ENCODE measurements at regions not wholly inside any gene's neighbourhood (a gene's known extent, or its start where the extent isn't known, plus 50 kb on each side); places are given as distances from the start of the nearest gene placed in this dataset.

DNA sequence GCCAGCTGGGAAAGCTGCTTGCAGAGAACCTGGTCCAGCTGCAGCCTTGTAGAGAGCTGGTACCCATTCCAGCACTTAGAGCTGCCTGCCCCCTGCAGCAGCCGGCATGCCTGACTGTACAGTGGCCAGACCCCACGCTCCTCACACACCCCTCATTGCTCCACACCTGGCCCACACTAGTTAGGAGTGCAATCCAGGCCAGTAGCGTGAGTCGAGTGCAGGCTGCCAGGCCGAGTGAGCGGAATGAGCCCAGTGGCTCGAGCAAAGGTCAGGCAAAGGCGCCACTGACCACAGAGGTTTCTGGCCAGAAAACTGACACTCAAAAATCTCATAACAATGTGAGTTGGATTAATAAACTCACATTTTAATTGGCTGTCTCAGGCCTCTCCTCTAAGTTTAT lies 921.7 kb upstream of the KCND2 start:
- intact Hi-C loops (cut with micrococcal nuclease): no loop called here
- Histone ChIP-seq H3K4me3 (ENCODE audit: control extremely low read depth in 1 of 5, extremely low read depth in 1 of 5, insufficient read depth in 1 of 5, low read depth in 2 of 5, low read length in 4 of 5) (no peak overlapping the region), H3K4me2 (replicated peaks; ENCODE audit: low read depth, low read length, poor library complexity, severe bottlenecking) (no peak overlapping the region), H4K20me1 (ENCODE audit: control insufficient read depth, insufficient read depth, low read length, poor library complexity, severe bottlenecking) (no peaks in the 10 kb centered on the region), H3K79me2 (ENCODE audit: control insufficient read depth, insufficient read depth, low read length) (no peaks in the 10 kb centered on the region), H3K27me3 (replicated peaks in 1 of 4; ENCODE audit: control extremely low read depth in 1 of 4, control insufficient read depth in 3 of 4, insufficient read depth in 4 of 4, low read length in 3 of 4) (no peaks in the 10 kb centered on the region), H3K36me3 (replicated peaks in 1 of 2; ENCODE audit: control extremely low read depth in 1 of 2, control insufficient read depth in 1 of 2, extremely low read depth in 1 of 2, insufficient read depth in 2 of 2, low read length in 1 of 2) (no peaks in the 10 kb centered on the region), H3K9ac (ENCODE audit: low read length) (no peak overlapping the region), H2AFZ (ENCODE audit: insufficient read depth, low read depth, low read length, poor library complexity, severe bottlenecking) (no peak overlapping the region), H3K9me3 (ENCODE audit: control extremely low read depth in 1 of 3, control insufficient read depth in 2 of 3, insufficient read depth in 1 of 3, low read length in 2 of 3) (peaks cover 0 to 13% (median 0%) of the 10 kb centered on the region in 3 donors), H3K4me1 (ENCODE audit: control insufficient read depth in 2 of 2, insufficient read depth in 2 of 2, low read length in 2 of 2) (no peaks in the 10 kb centered on the region), H3K27ac (ENCODE audit: low read length in 2 of 2) (no peak overlapping the region)
- no peaks in the 10 kb centered on the region for H3K4me1 Mint-ChIP-seq
- no peak overlapping the region for H3K27ac Mint-ChIP-seq
- no peak for TF ChIP-seq EZH2 (IDR thresholded peaks at IDR 0.05; ENCODE audit: borderline replicate concordance, insufficient read depth, low read depth, low read length, poor library complexity, severe bottlenecking)
- TF ChIP-seq, protein P1, sequence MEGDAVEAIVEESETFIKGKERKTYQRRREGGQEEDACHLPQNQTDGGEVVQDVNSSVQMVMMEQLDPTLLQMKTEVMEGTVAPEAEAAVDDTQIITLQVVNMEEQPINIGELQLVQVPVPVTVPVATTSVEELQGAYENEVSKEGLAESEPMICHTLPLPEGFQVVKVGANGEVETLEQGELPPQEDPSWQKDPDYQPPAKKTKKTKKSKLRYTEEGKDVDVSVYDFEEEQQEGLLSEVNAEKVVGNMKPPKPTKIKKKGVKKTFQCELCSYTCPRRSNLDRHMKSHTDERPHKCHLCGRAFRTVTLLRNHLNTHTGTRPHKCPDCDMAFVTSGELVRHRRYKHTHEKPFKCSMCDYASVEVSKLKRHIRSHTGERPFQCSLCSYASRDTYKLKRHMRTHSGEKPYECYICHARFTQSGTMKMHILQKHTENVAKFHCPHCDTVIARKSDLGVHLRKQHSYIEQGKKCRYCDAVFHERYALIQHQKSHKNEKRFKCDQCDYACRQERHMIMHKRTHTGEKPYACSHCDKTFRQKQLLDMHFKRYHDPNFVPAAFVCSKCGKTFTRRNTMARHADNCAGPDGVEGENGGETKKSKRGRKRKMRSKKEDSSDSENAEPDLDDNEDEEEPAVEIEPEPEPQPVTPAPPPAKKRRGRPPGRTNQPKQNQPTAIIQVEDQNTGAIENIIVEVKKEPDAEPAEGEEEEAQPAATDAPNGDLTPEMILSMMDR (IDR thresholded peaks at IDR 0.05): no peak
- no peaks in the 10 kb centered on the region for H3K9me3 Mint-ChIP-seq (ENCODE audit: insufficient read depth)
- ATAC-seq (ENCODE audit: low read depth): no peak
- 72% methylated on average over 4 of the region's 8 CpGs for WGBS (ENCODE audit: insufficient coverage)
- H3K4me3 Mint-ChIP-seq: no peak overlapping the region
- POLR2A ChIA-PET: no interaction called here
- CTCF ChIA-PET: no interaction called here
- no peaks in the 10 kb centered on the region for H3K27me3 Mint-ChIP-seq
- DNase-seq: no peak

DNA sequence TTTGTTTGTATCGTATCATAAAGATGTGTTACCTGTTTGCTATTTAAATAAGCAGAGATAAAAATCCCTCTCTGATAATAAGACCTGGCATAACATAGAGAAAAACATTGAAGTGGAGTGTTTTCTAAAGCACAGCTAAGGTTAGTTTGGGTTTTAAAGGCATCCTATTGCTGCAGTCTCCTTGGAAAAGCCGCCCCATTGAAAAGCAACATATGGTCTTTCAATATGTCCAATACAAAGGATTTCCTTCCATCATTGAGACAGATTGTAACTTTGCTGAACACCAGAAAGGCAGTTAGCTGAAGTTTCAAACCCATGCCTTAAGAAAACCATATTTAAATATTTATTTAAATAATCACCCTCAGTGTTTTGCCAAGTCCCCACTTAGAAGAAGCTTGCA lies 898.5 kb upstream of the KCND2 start:
- intact Hi-C loops (cut with micrococcal nuclease): no loop called here
- ATAC-seq (ENCODE audit: low read depth): no peak
- Histone ChIP-seq H3K27ac (ENCODE audit: low read length in 2 of 2) (no peak overlapping the region), H3K4me1 (ENCODE audit: control insufficient read depth in 2 of 2, insufficient read depth in 2 of 2, low read length in 2 of 2) (no peaks in the 10 kb centered on the region), H3K9me3 (ENCODE audit: control extremely low read depth in 1 of 3, control insufficient read depth in 2 of 3, insufficient read depth in 1 of 3, low read length in 2 of 3) (no peaks in the 10 kb centered on the region), H3K79me2 (ENCODE audit: control insufficient read depth, insufficient read depth, low read length) (no peaks in the 10 kb centered on the region), H4K20me1 (ENCODE audit: control insufficient read depth, insufficient read depth, low read length, poor library complexity, severe bottlenecking) (no peaks in the 10 kb centered on the region), H3K36me3 (replicated peaks in 1 of 2; ENCODE audit: control extremely low read depth in 1 of 2, control insufficient read depth in 1 of 2, extremely low read depth in 1 of 2, insufficient read depth in 2 of 2, low read length in 1 of 2) (no peaks in the 10 kb centered on the region), H3K9ac (ENCODE audit: low read length) (no peak overlapping the region), H3K27me3 (replicated peaks in 1 of 4; ENCODE audit: control extremely low read depth in 1 of 4, control insufficient read depth in 3 of 4, insufficient read depth in 4 of 4, low read length in 3 of 4) (no peaks in the 10 kb centered on the region), H3K4me2 (replicated peaks; ENCODE audit: low read depth, low read length, poor library complexity, severe bottlenecking) (no peak overlapping the region), H2AFZ (ENCODE audit: insufficient read depth, low read depth, low read length, poor library complexity, severe bottlenecking) (no peak overlapping the region), H3K4me3 (ENCODE audit: control extremely low read depth in 1 of 5, extremely low read depth in 1 of 5, insufficient read depth in 1 of 5, low read depth in 2 of 5, low read length in 4 of 5) (no peak overlapping the region)
- Mint-ChIP-seq H3K27ac (no peak overlapping the region), H3K9me3 (ENCODE audit: insufficient read depth) (no peaks in the 10 kb centered on the region), H3K4me1 (no peaks in the 10 kb centered on the region), H3K27me3 (no peaks in the 10 kb centered on the region), H3K4me3 (no peak overlapping the region)
- TF ChIP-seq EZH2 (IDR thresholded peaks at IDR 0.05; ENCODE audit: borderline replicate concordance, insufficient read depth, low read depth, low read length, poor library complexity, severe bottlenecking): no peak
- TF ChIP-seq, protein P1 (IDR thresholded peaks at IDR 0.05): no peak
- no CpG with 5 or more reads among the region's 2 CpGs for WGBS (ENCODE audit: insufficient coverage)
- DNase-seq: no peak
- ChIA-PET POLR2A (no interaction called here), CTCF (interaction anchor here (0.6 kb wide), 1 partner anchor 60 kb away, joined by 4 read pairs; no protein-coding TSS in a partner anchor)
